GM23338 (cell line): ENCODE measurements at regions not wholly inside any gene's neighbourhood (a gene's known extent, or its start where the extent isn't known, plus 50 kb on each side); places are given as distances from the start of the nearest gene placed in this dataset.

Source experiments
- CREB1 ChIP-seq: fragments of 250-450 bp; sonication (Bioruptor Pico); IDR thresholded peaks from 2 replicates; pipeline ENCODE4 v1.5.0; 2020; ENCODE audit warnings: low read depth, mild to moderate bottlenecking, moderate library complexity
- CTCF ChIP-seq, 2 experiments: fragments of 200-600 bp in 1 of 2; sonication (generic) in 1 of 2; conservative IDR thresholded peaks; 2 replicates each; pipeline versions ENCODE4 v1.5.1 to v1.6.1; 2016 to 2017; ENCODE audit warnings: antibody characterized with exemption in 2 of 2, low read depth in 2 of 2, mild to moderate bottlenecking in 2 of 2, moderate library complexity in 1 of 2
- ETS1 ChIP-seq: IDR thresholded peaks from 2 replicates; pipeline ENCODE4 v1.6.1; 2016; ENCODE audit warnings: antibody characterized with exemption
- EZH2 ChIP-seq: fragments of 200-600 bp; sonication (generic); IDR thresholded peaks from one replicate; pipeline ENCODE4 v1.8.0; 2017; ENCODE audit warnings: antibody characterized with exemption, mild to moderate bottlenecking, low read depth; ENCODE audit not compliant: unreplicated experiment
- JUNB ChIP-seq: IDR thresholded peaks from one replicate; pipeline ENCODE4 v1.6.1; 2016; ENCODE audit warnings: antibody characterized with exemption; ENCODE audit not compliant: unreplicated experiment
- POLR2AphosphoS5 ChIP-seq: IDR thresholded peaks from 2 replicates; pipeline ENCODE4 v1.6.1; 2016; ENCODE audit warnings: antibody characterized with exemption, low read depth
- REST ChIP-seq: IDR thresholded peaks from one replicate; pipeline ENCODE4 v1.6.1; 2018; ENCODE audit warnings: antibody characterized with exemption; ENCODE audit not compliant: unreplicated experiment
- STAT1 ChIP-seq: IDR thresholded peaks from one replicate; pipeline ENCODE4 v1.6.1; 2016; ENCODE audit warnings: antibody characterized with exemption; ENCODE audit not compliant: unreplicated experiment
- ZNF331 ChIP-seq: fragments of 250-450 bp; sonication (Bioruptor Pico); IDR thresholded peaks from 2 replicates; pipeline ENCODE4 v1.5.0; 2020; ENCODE audit warnings: low read depth, mild to moderate bottlenecking, moderate library complexity

- TF ChIP-seq POLR2AphosphoS5, result no peak
- no peak for TF ChIP-seq EZH2
- TF ChIP-seq REST, result no peak
- TF ChIP-seq CTCF (conservative IDR thresholded peaks at IDR 0.05; ENCODE audit: low read depth in 2 of 2), result no peak
- no peak for TF ChIP-seq ZNF331 (CRISPR knock-in tag)
- no peak for TF ChIP-seq ETS1
- TF ChIP-seq JUNB, result no peak
- no peak for TF ChIP-seq STAT1
- no peak for TF ChIP-seq CREB1 (CRISPR knock-in tag)
Observed at GRCh38 chr3:174613173-174613572, 246.0 kb upstream of the NAALADL2 start.
